ENCODE measurements at regions not wholly inside any gene's neighbourhood (a gene's known extent, or its start where the extent isn't known, plus 50 kb on each side); places are given as distances from the start of the nearest gene placed in this dataset.

DNA sequence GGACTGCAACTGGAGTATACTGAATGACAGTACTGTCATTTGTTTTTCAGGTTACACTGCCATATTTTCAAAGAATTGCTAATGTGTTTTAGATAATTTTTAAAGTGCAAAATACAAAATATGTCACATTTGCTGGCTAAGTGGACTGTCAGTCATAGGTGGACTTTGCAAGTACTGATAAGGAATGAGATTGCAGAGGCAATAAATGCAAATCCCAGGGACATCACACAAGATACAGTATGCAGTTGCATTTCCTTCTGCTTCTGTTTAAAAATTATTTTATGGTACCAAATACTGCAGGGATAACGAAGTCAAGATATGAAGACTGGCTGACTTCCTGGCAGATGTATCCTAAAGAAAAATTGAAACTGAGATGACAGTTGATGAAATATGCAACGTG, 237.6 kb upstream of the MAGI2 start:
- H3K27me3 ChIP-seq (ENCODE audit: control insufficient read depth, insufficient read depth, low read length, poor library complexity, severe bottlenecking), result no peaks in the 10 kb centered on the region
- WGBS, 2 experiments (ENCODE audit: insufficient coverage in 1 of 2, insufficient read length in 1 of 2), result 83 to 91% methylated on average over 1 to 2 of the region's 2 CpGs
- Mint-ChIP-seq H3K36me3 (ENCODE audit: low read depth) (no peaks in the 10 kb centered on the region), H3K27me3 (ENCODE audit: insufficient read depth) (no peaks in the 10 kb centered on the region), H3K4me3 (no peak overlapping the region), H3K9me3 (no peaks in the 10 kb centered on the region), H3K4me1 (peaks cover 4% of the 10 kb centered on the region), H3K27ac (no peak overlapping the region)
- no peak for DNase-seq
- H3K4me1 ChIP-seq (ENCODE audit: control insufficient read depth, insufficient read depth, low read length), result peaks cover 3% of the 10 kb centered on the region
- no peak overlapping the region for H3K27ac ChIP-seq (ENCODE audit: low read depth, low read length)
- no peak overlapping the region for H3K9ac ChIP-seq (ENCODE audit: extremely low read depth, low read length, poor library complexity, severe bottlenecking)
- no peak overlapping the region for H3K4me3 ChIP-seq (ENCODE audit: low read length)
- no peaks in the 10 kb centered on the region for H3K9me3 ChIP-seq (ENCODE audit: control insufficient read depth, low read length)
- no peaks in the 10 kb centered on the region for H3K36me3 ChIP-seq (ENCODE audit: control insufficient read depth, insufficient read depth, low read length)
- TF ChIP-seq, protein P1, sequence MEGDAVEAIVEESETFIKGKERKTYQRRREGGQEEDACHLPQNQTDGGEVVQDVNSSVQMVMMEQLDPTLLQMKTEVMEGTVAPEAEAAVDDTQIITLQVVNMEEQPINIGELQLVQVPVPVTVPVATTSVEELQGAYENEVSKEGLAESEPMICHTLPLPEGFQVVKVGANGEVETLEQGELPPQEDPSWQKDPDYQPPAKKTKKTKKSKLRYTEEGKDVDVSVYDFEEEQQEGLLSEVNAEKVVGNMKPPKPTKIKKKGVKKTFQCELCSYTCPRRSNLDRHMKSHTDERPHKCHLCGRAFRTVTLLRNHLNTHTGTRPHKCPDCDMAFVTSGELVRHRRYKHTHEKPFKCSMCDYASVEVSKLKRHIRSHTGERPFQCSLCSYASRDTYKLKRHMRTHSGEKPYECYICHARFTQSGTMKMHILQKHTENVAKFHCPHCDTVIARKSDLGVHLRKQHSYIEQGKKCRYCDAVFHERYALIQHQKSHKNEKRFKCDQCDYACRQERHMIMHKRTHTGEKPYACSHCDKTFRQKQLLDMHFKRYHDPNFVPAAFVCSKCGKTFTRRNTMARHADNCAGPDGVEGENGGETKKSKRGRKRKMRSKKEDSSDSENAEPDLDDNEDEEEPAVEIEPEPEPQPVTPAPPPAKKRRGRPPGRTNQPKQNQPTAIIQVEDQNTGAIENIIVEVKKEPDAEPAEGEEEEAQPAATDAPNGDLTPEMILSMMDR (conservative IDR thresholded peaks at IDR 0.05), result no peak

DNA sequence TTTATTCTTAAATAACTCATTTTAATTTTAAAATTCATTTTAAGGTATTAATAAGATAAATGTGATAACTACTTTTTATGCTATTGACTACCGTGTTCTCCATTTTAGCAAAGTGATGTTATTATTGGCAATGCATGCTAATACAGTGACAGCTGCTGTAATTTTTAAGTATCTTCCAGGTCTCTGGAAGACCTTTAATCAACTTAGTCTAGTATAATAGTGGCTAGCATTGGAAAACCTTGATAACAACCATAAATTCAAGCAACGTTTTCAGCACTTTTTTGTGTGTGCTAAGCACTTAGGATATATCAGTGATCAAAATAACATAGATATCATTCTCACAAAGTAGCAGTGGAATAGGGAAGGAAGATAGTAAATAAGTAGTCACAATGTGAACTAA, 230.9 kb upstream of the MAGI2 start:
- H3K9me3 ChIP-seq (ENCODE audit: control insufficient read depth, low read length), result no peaks in the 10 kb centered on the region
- no peaks in the 10 kb centered on the region for H3K36me3 Mint-ChIP-seq (ENCODE audit: low read depth)
- H3K27me3 ChIP-seq (ENCODE audit: control insufficient read depth, insufficient read depth, low read length, poor library complexity, severe bottlenecking), result no peaks in the 10 kb centered on the region
- peaks cover 9% of the 10 kb centered on the region for H3K27me3 Mint-ChIP-seq (ENCODE audit: insufficient read depth)
- no peaks in the 10 kb centered on the region for H3K36me3 ChIP-seq (ENCODE audit: control insufficient read depth, insufficient read depth, low read length)
- H3K27ac Mint-ChIP-seq, result no peak overlapping the region
- peaks cover under 1% of the 10 kb centered on the region for H3K4me1 Mint-ChIP-seq
- TF ChIP-seq, protein P1 (conservative IDR thresholded peaks at IDR 0.05), result no peak
- no peaks in the 10 kb centered on the region for H3K9me3 Mint-ChIP-seq
- DNase-seq, result no peak
- no peak overlapping the region for H3K4me3 Mint-ChIP-seq
- peaks cover 1% of the 10 kb centered on the region for H3K4me1 ChIP-seq (ENCODE audit: control insufficient read depth, insufficient read depth, low read length)
- H3K4me3 ChIP-seq (ENCODE audit: low read length), result no peak overlapping the region
- WGBS, 2 experiments (ENCODE audit: insufficient coverage in 1 of 2, insufficient read length in 1 of 2), result 75% methylated on average over 1 of the region's 2 CpGs; no CpG with 5 or more reads in 1 of the 2 experiments
- no peak overlapping the region for H3K27ac ChIP-seq (ENCODE audit: low read depth, low read length)
- no peak overlapping the region for H3K9ac ChIP-seq (ENCODE audit: extremely low read depth, low read length, poor library complexity, severe bottlenecking)

DNA sequence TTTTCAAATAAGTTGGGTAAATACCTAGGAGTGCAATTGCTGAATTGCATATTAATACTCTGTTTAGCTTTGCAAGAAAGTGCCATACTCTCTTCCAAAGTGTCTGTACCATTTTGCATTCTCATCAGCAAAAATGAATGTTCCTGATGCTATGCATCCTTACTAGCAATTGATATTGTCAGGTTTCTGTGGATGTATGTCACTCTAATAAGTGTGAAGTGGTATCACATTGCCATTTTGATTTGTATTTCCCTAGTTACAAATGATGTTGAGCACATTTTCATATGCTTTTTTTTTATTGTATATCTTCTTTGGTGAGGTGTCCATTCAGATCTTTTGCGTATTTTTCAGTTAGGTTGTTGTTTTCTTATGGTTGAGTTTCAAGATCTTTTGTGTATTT, 230.4 kb upstream of the MAGI2 start:
- H3K27me3 Mint-ChIP-seq (ENCODE audit: insufficient read depth), result peaks cover 9% of the 10 kb centered on the region
- H3K4me3 Mint-ChIP-seq, result no peak overlapping the region
- TF ChIP-seq, protein P1 (conservative IDR thresholded peaks at IDR 0.05), result no peak

More for the DNA sequence above, 230.4 kb upstream of the MAGI2 start:
- Mint-ChIP-seq H3K4me1 (no peaks in the 10 kb centered on the region), H3K27ac (no peak overlapping the region), H3K9me3 (no peaks in the 10 kb centered on the region), H3K36me3 (ENCODE audit: low read depth) (no peaks in the 10 kb centered on the region)
- Histone ChIP-seq H3K9ac (ENCODE audit: extremely low read depth, low read length, poor library complexity, severe bottlenecking) (no peak overlapping the region), H3K27me3 (ENCODE audit: control insufficient read depth, insufficient read depth, low read length, poor library complexity, severe bottlenecking) (no peaks in the 10 kb centered on the region), H3K36me3 (ENCODE audit: control insufficient read depth, insufficient read depth, low read length) (no peaks in the 10 kb centered on the region), H3K4me1 (ENCODE audit: control insufficient read depth, insufficient read depth, low read length) (no peaks in the 10 kb centered on the region), H3K4me3 (ENCODE audit: low read length) (no peak overlapping the region), H3K9me3 (ENCODE audit: control insufficient read depth, low read length) (no peaks in the 10 kb centered on the region), H3K27ac (ENCODE audit: low read depth, low read length) (no peak overlapping the region)
- 92% methylated on average over 1 of the region's 1 CpG; no CpG with 5 or more reads in 1 of the 2 experiments for WGBS, 2 experiments (ENCODE audit: insufficient coverage in 1 of 2, insufficient read length in 1 of 2)
- no peak for DNase-seq

All from endodermal cell (in vitro differentiated cells).